Loucy (cell line): ENCODE measurements at regions not wholly inside any gene's neighbourhood (a gene's known extent, or its start where the extent isn't known, plus 50 kb on each side); places are given as distances from the start of the nearest gene placed in this dataset.

Source experiments
- H2AFZ ChIP-seq: fragments of 200-600 bp; sonication (generic); 2 replicates; pipeline ENCODE4 v1.6.0; 2016; ENCODE audit warnings: antibody characterized with exemption, mild to moderate bottlenecking, low read length, moderate library complexity
- H3F3A ChIP-seq: fragments of 200-600 bp; 2 replicates; pipeline ENCODE4 v1.6.0; 2016; ENCODE audit warnings: antibody characterized with exemption, low read depth, mild to moderate bottlenecking
- H3K27me3 ChIP-seq: fragments of 200-600 bp; sonication (generic); 2 replicates; pipeline ENCODE4 v1.6.1; 2014; ENCODE audit warnings: low read length, mild to moderate bottlenecking; ENCODE audit not compliant: insufficient read depth, poor library complexity, severe bottlenecking
- H3K36me3 ChIP-seq: fragments of 200-600 bp; sonication (generic); 2 replicates; pipeline ENCODE4 v1.6.1; 2016; ENCODE audit warnings: low read length; ENCODE audit not compliant: insufficient read depth
- H3K4me1 ChIP-seq: fragments of 200-600 bp; sonication (generic); 2 replicates; pipeline ENCODE4 v1.5.1; 2014; ENCODE audit warnings: low read length, mild to moderate bottlenecking; ENCODE audit not compliant: insufficient read depth, poor library complexity, severe bottlenecking
- H3K4me2 ChIP-seq: fragments of 200-600 bp; sonication (generic); 2 replicates; pipeline ENCODE4 v1.6.0; 2014; ENCODE audit warnings: antibody characterized with exemption, low read length, low read depth, mild to moderate bottlenecking; ENCODE audit not compliant: poor library complexity, severe bottlenecking
- H3K4me3 ChIP-seq: fragments of 200-600 bp; sonication (generic); 2 replicates; pipeline ENCODE4 v1.5.1; 2014; ENCODE audit warnings: low read length, mild to moderate bottlenecking, mixed read lengths; ENCODE audit not compliant: poor library complexity, severe bottlenecking
- H3K79me2 ChIP-seq: fragments of 200-600 bp; sonication (generic); 2 replicates; pipeline ENCODE4 v1.6.1; 2014; ENCODE audit warnings: low read length; ENCODE audit not compliant: insufficient read depth
- H3K9ac ChIP-seq: fragments of 200-600 bp; sonication (generic); 2 replicates; pipeline ENCODE4 v1.6.0; 2014; ENCODE audit warnings: mild to moderate bottlenecking, low read depth, low read length, moderate library complexity; ENCODE audit not compliant: poor library complexity, severe bottlenecking
- H3K9me2 ChIP-seq: fragments of 200-600 bp; sonication (generic); replicated peaks from 2 replicates; pipeline ENCODE4 v1.6.1; 2016; ENCODE audit warnings: low read depth, low read length, mixed read lengths
- H3K9me3 ChIP-seq: fragments of 200-600 bp; sonication (generic); 2 replicates; pipeline ENCODE4 v1.6.1; 2014; ENCODE audit warnings: mild to moderate bottlenecking, antibody characterized with exemption, low read length, low read depth; ENCODE audit not compliant: insufficient read depth
- H4K20me1 ChIP-seq: fragments of 200-600 bp; sonication (generic); 2 replicates; pipeline ENCODE4 v1.6.0; 2014; ENCODE audit warnings: antibody characterized with exemption, low read length, mild to moderate bottlenecking; ENCODE audit not compliant: insufficient read depth, poor library complexity, severe bottlenecking
- CTCF ChIP-seq: fragments of 200-600 bp; sonication (generic); conservative IDR thresholded peaks from 2 replicates; pipeline ENCODE4 v1.5.1; 2014; ENCODE audit warnings: mild to moderate bottlenecking, antibody characterized with exemption, low read length
- EZH2phosphoT487 ChIP-seq: fragments of 200-600 bp; IDR thresholded peaks from 2 replicates; pipeline ENCODE4 v1.6.1; 2018; ENCODE audit warnings: antibody characterized with exemption, mild to moderate bottlenecking, moderate library complexity, borderline replicate concordance

GRCh38 chrX:11995146-11995545 lies 143.1 kb upstream of the FRMPD4 start:
- H3K4me1 ChIP-seq, result no peaks in the 10 kb centered on the region
- no peak overlapping the region for H3K9ac ChIP-seq
- no peaks in the 10 kb centered on the region for H3K79me2 ChIP-seq
- TF ChIP-seq EZH2phosphoT487 (no peak), CTCF (no peak)
- no peaks in the 10 kb centered on the region for H3K9me2 ChIP-seq
- H2AFZ ChIP-seq, result no peak overlapping the region
- H3K4me2 ChIP-seq, result no peak overlapping the region
- H3K9me3 ChIP-seq, result no peaks in the 10 kb centered on the region
- H3K27me3 ChIP-seq, result no peaks in the 10 kb centered on the region
- no peak overlapping the region for H3K4me3 ChIP-seq
- H4K20me1 ChIP-seq, result no peaks in the 10 kb centered on the region
- H3F3A ChIP-seq, result no peaks in the 10 kb centered on the region
- H3K36me3 ChIP-seq, result no peaks in the 10 kb centered on the region

- Histone ChIP-seq H3K9ac (no peak overlapping the region), H4K20me1 (no peaks in the 10 kb centered on the region)
- no peak for TF ChIP-seq CTCF
- TF ChIP-seq EZH2phosphoT487, result no peak
Measured at GRCh38 chrX:11996810-11997209, 141.5 kb upstream of the FRMPD4 start.

GRCh38 chrX:11998944-11999343 lies 139.3 kb upstream of the FRMPD4 start:
- Histone ChIP-seq H3K9me3 (no peaks in the 10 kb centered on the region), H3K4me3 (no peak overlapping the region), H3K79me2 (no peaks in the 10 kb centered on the region), H4K20me1 (no peaks in the 10 kb centered on the region), H3F3A (no peaks in the 10 kb centered on the region), H3K36me3 (no peaks in the 10 kb centered on the region), H2AFZ (no peak overlapping the region), H3K27me3 (no peaks in the 10 kb centered on the region), H3K4me2 (no peak overlapping the region), H3K9ac (no peak overlapping the region), H3K9me2 (no peaks in the 10 kb centered on the region), H3K4me1 (no peaks in the 10 kb centered on the region)
- TF ChIP-seq CTCF (no peak), EZH2phosphoT487 (no peak)

More at GRCh38 chrX:11996810-11997209, 141.5 kb upstream of the FRMPD4 start:
- no peaks in the 10 kb centered on the region for H3K36me3 ChIP-seq
- no peak overlapping the region for H2AFZ ChIP-seq
- no peak overlapping the region for H3K4me3 ChIP-seq
- no peaks in the 10 kb centered on the region for H3K27me3 ChIP-seq
- H3K4me2 ChIP-seq, result no peak overlapping the region
- H3K9me2 ChIP-seq, result no peaks in the 10 kb centered on the region
- H3K79me2 ChIP-seq, result no peaks in the 10 kb centered on the region
- H3K4me1 ChIP-seq, result no peaks in the 10 kb centered on the region
- H3F3A ChIP-seq, result no peaks in the 10 kb centered on the region
- H3K9me3 ChIP-seq, result no peaks in the 10 kb centered on the region
